ENCODE measurements at regions not wholly inside any gene's neighbourhood (a gene's known extent, or its start where the extent isn't known, plus 50 kb on each side); places are given as distances from the start of the nearest gene placed in this dataset.

DNA sequence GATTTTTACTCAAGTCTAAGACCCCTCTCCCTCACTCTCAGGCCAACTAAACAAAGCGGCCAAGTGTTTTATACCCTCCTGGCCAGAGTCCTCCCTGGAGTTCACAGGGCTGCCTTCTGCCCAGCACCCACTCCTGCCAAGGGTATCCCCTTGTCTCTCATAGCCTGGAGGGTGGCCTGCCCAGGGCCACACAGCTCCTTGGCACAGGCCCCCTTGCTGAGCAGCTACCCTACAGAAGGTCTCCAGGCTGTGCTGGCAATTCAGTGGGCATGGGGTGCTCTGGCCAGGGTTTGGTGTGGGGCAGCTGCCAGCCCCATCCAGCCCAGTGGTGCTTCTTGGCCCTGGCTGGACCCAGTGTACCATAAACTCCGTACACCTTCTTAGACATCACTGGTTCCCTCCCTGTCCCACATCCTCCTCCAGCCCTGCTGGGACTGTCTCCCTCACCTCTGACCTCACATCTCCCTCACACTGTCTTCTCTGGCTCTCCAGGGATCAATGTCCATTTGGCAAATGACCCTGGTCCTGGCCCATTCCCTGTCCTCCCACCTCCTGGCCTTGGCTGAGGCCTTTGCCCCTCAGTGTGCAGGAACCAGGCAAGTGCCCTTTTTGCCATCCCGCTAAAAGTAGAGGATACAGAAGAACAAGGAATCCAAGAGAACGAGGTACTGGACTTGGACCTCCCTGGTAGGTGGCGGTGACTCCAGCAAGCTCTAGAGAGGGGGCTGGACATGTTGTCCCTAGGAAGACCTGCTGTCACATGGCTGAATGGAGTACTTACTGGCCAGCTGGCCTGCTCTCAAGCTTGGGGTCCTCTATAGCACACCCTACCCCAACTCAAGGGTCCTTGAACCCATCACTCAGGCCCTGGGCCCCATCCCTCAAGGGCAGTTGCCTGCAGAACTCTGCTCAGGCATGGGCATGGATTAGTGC is 50.0 kb upstream of the TRPM1 start:
- H3K9me3 Mint-ChIP-seq: no peaks in the 10 kb centered on the region
- H3K27ac Mint-ChIP-seq: no peak overlapping the region
- no peak overlapping the region for H3K4me3 Mint-ChIP-seq
- DNase-seq (ENCODE audit: low spot score): no peak
- no peaks in the 10 kb centered on the region for H3K36me3 Mint-ChIP-seq (ENCODE audit: low read depth)
- peaks cover 2% of the 10 kb centered on the region for H3K4me1 Mint-ChIP-seq (ENCODE audit: low read depth)
- peaks cover 3% of the 10 kb centered on the region for H3K27me3 Mint-ChIP-seq (ENCODE audit: low read depth)

DNA sequence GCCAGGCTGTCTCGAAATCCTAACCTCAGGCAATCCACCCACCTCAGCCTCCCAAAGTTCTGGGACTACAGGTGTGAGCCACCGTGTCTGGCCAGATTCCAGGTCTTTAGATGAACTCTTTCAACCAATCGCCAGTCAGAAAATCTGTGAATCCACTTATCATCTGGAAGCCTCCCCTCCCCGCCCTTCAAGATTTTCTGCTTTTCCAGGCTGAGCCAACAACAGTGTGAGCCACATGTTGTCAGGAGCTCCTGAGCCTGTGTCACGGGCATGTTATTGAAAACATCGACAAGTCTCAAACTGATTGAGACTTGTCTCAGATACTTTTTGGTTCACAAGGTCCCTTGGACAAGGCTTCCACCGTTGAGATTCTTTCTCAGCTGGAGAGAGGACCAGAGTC is 52.0 kb upstream of the TRPM1 start:
- no peak for DNase-seq (ENCODE audit: low spot score)
- H3K27ac Mint-ChIP-seq: no peak overlapping the region
- no peaks in the 10 kb centered on the region for H3K9me3 Mint-ChIP-seq
- H3K4me3 Mint-ChIP-seq: no peak overlapping the region
- no peaks in the 10 kb centered on the region for H3K36me3 Mint-ChIP-seq (ENCODE audit: low read depth)
- H3K4me1 Mint-ChIP-seq (ENCODE audit: low read depth): peaks cover 2% of the 10 kb centered on the region
- H3K27me3 Mint-ChIP-seq (ENCODE audit: low read depth): peaks cover 3% of the 10 kb centered on the region

- no peak for DNase-seq (ENCODE audit: low spot score)
- no peak overlapping the region for H3K4me3 Mint-ChIP-seq
These were observed 53.6 kb upstream of the TRPM1 start for GRCh38 chr15:31155151-31155550.

DNA sequence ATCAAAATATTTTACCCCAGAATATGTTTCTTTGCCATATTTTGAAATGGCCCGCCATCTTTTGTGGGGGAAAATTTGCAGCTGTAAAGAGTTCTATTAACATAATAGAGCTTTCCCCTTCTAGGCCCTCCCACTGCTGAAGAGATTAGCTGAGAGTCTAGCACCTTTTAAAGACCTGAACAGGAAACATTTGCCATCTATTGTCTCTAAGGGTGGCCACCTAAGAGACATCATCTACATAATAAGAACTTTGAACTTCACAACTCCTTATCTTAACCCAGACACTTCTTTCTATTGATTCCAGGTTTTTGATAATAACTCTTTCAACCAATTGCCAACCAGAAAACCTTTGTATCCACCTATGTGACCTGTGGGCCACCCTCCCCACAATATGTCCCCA is 54.7 kb upstream of the TRPM1 start:
- Mint-ChIP-seq H3K9me3 (no peaks in the 10 kb centered on the region), H3K4me1 (ENCODE audit: low read depth) (no peaks in the 10 kb centered on the region), H3K27ac (no peak overlapping the region)

More at GRCh38 chr15:31155151-31155550, 53.6 kb upstream of the TRPM1 start:
- Mint-ChIP-seq H3K9me3 (no peaks in the 10 kb centered on the region), H3K27me3 (ENCODE audit: low read depth) (no peaks in the 10 kb centered on the region), H3K27ac (no peak overlapping the region), H3K36me3 (ENCODE audit: low read depth) (no peaks in the 10 kb centered on the region), H3K4me1 (ENCODE audit: low read depth) (no peaks in the 10 kb centered on the region)

DNA sequence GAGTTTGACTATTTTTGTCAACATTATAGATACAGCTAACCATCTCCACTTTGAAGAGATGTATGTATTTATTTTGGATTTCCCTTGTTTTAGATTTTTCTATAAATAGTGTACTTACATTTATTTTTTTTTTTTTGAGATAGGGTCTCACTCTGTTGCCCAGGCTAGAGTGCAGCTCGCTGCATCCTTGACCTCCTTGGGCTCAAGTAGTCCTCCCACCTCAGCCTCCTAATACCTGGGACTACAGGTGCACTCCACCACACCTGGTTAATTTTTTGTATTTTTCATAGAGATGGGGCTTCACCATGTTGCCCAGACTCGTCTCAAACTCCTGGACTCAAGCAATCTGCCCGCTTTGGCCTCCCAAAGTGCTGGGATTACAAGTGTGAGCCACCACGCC is 55.3 kb upstream of the TRPM1 start:
- Mint-ChIP-seq H3K9me3 (no peaks in the 10 kb centered on the region), H3K36me3 (ENCODE audit: low read depth) (no peaks in the 10 kb centered on the region), H3K27me3 (ENCODE audit: low read depth) (no peaks in the 10 kb centered on the region), H3K27ac (no peak overlapping the region), H3K4me1 (ENCODE audit: low read depth) (no peaks in the 10 kb centered on the region), H3K4me3 (no peak overlapping the region)
- no peak for DNase-seq (ENCODE audit: low spot score)

More for the DNA sequence above, 54.7 kb upstream of the TRPM1 start:
- DNase-seq (ENCODE audit: low spot score): no peak
- H3K36me3 Mint-ChIP-seq (ENCODE audit: low read depth): no peaks in the 10 kb centered on the region
- no peak overlapping the region for H3K4me3 Mint-ChIP-seq
- H3K27me3 Mint-ChIP-seq (ENCODE audit: low read depth): no peaks in the 10 kb centered on the region

- no peaks in the 10 kb centered on the region for H3K4me1 Mint-ChIP-seq (ENCODE audit: low read depth)
- peaks cover under 1% of the 10 kb centered on the region for H3K27me3 Mint-ChIP-seq (ENCODE audit: low read depth)
- no peaks in the 10 kb centered on the region for H3K9me3 Mint-ChIP-seq
- no peaks in the 10 kb centered on the region for H3K36me3 Mint-ChIP-seq (ENCODE audit: low read depth)
- no peak overlapping the region for H3K27ac Mint-ChIP-seq
- no peak for DNase-seq (ENCODE audit: low spot score)
- no peak overlapping the region for H3K4me3 Mint-ChIP-seq
These were observed 56.1 kb upstream of the TRPM1 start for GRCh38 chr15:31157644-31158069.

GRCh38 chr15:31158858-31159569 is 57.5 kb upstream of the TRPM1 start:
- Mint-ChIP-seq H3K4me1 (ENCODE audit: low read depth) (peaks cover 4% of the 10 kb centered on the region), H3K9me3 (no peaks in the 10 kb centered on the region), H3K27ac (no peak overlapping the region), H3K4me3 (no peak overlapping the region), H3K36me3 (ENCODE audit: low read depth) (no peaks in the 10 kb centered on the region), H3K27me3 (ENCODE audit: low read depth) (peaks cover 4% of the 10 kb centered on the region)
- no peak for DNase-seq (ENCODE audit: low spot score)

DNA sequence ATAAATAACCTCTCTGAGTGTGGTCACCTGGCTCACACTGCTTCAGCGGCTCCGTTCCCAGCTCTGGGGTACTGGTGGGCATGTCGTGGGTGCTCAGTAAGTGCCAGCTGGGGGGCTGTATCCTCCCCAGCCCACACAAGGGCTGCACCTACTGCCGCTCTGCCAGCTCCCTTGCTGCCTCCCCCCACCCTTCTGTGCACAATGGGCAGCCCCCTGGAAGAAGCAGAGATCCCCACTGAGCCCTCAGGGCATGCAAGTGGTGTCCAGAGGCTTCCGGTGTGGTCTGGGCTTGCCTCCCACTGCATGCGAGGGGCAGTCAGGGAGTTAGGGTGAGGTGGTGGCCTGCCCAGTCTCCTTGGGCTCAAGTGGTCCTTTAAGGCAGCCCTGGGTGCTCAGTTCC is 58.3 kb upstream of the TRPM1 start:
- Mint-ChIP-seq H3K36me3 (ENCODE audit: low read depth) (no peaks in the 10 kb centered on the region), H3K27me3 (ENCODE audit: low read depth) (peaks cover 4% of the 10 kb centered on the region)

GRCh38 chr15:31160297-31160696 is 58.8 kb upstream of the TRPM1 start:
- Mint-ChIP-seq H3K4me1 (ENCODE audit: low read depth) (peaks cover 4% of the 10 kb centered on the region), H3K27me3 (ENCODE audit: low read depth) (peaks cover 7% of the 10 kb centered on the region), H3K27ac (no peak overlapping the region), H3K9me3 (no peaks in the 10 kb centered on the region), H3K4me3 (no peak overlapping the region), H3K36me3 (ENCODE audit: low read depth) (no peaks in the 10 kb centered on the region)
- no peak for DNase-seq (ENCODE audit: low spot score)

More for the DNA sequence above, 58.3 kb upstream of the TRPM1 start:
- Mint-ChIP-seq H3K4me1 (ENCODE audit: low read depth) (peaks cover 4% of the 10 kb centered on the region), H3K9me3 (no peaks in the 10 kb centered on the region), H3K4me3 (no peak overlapping the region), H3K27ac (no peak overlapping the region)
- no peak for DNase-seq (ENCODE audit: low spot score)

DNA sequence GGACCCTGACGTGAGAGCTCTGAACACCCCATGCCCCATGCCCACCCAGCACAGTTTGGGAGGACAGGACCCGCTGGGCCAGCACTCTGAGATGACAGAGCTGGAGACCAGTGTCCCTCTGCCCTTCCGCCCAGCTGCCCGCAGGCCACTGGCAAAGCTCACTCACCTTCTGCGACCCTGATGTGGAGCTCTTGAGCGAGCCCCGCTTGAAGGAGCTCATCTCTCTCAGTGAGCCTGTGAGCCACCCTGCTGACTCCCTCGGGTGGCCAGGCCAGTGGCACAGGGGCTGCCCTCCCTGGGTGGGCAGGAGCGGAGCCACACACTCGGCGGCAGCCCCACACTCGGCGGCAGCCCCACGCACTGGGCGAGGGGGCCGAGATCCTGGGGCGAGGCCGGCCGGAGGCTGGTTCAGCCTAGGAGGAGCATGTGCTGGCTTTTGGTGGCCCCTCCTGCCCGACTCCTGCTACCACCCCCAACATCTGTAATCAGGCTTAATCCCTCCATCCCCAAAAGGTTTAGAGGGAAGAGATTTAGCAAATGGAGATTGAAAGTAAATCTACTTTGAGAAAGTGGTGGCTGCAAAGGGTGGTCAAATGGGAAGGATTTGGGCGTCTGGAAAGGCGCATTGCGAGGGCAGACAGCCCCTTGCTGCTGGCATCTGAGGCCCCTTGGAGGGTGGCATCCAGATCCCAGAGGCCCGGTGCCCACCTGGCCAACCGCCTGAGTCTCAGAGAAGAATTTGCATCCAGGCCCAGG is 59.4 kb upstream of the TRPM1 start:
- Mint-ChIP-seq H3K4me1 (ENCODE audit: low read depth) (peaks cover 4% of the 10 kb centered on the region), H3K4me3 (no peak overlapping the region), H3K36me3 (ENCODE audit: low read depth) (no peaks in the 10 kb centered on the region), H3K27me3 (ENCODE audit: low read depth) (peaks cover 7% of the 10 kb centered on the region), H3K27ac (no peak overlapping the region), H3K9me3 (no peaks in the 10 kb centered on the region)
- no peak for DNase-seq (ENCODE audit: low spot score)

DNA sequence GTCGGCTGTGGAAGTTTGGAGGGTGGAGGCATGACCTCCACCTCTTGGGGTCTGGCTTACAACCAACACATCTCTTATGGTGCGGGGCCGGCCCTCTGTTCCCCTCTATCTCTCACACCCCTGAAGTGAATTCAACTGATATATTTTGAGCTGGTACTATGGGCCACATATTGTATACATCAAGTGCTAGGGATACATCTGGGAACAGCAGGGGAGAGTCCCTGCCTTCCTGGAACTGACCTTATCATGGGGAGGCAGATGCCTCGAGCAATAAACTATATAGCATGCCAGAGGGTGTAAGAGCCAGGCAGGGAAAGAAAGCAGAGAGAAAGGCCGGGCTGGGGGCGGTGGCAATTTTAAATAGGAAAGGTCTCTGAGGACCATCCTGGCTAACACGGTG is 60.4 kb upstream of the TRPM1 start:
- Mint-ChIP-seq H3K27me3 (ENCODE audit: low read depth) (peaks cover 7% of the 10 kb centered on the region), H3K36me3 (ENCODE audit: low read depth) (no peaks in the 10 kb centered on the region), H3K27ac (no peak overlapping the region), H3K4me3 (no peak overlapping the region), H3K9me3 (no peaks in the 10 kb centered on the region), H3K4me1 (ENCODE audit: low read depth) (peaks cover 4% of the 10 kb centered on the region)
- DNase-seq (ENCODE audit: low spot score): no peak

- no peak overlapping the region for H3K4me3 Mint-ChIP-seq
- no peak for DNase-seq (ENCODE audit: low spot score)
- no peak overlapping the region for H3K27ac Mint-ChIP-seq
- no peaks in the 10 kb centered on the region for H3K9me3 Mint-ChIP-seq
- H3K27me3 Mint-ChIP-seq (ENCODE audit: low read depth): peaks cover 7% of the 10 kb centered on the region
- H3K4me1 Mint-ChIP-seq (ENCODE audit: low read depth): peaks cover 9% of the 10 kb centered on the region
- H3K36me3 Mint-ChIP-seq (ENCODE audit: low read depth): no peaks in the 10 kb centered on the region
These were observed 61.4 kb upstream of the TRPM1 start for GRCh38 chr15:31162721-31163510.

Data from T-helper 2 cell treated with Interferon-gamma antibody and Interleukin-4, amounts not matched to agents 5 μg/mL and 100 μg/mL, for 36 hours (primary cell).